ENCODE measurements at regions not wholly inside any gene's neighbourhood (a gene's known extent, or its start where the extent isn't known, plus 50 kb on each side); places are given as distances from the start of the nearest gene placed in this dataset.

- peak; percentile 65 for TF ChIP-seq CTCF (IDR thresholded peaks at IDR 0.05)
- no peak for TF ChIP-seq EZH2 (IDR thresholded peaks at IDR 0.05; ENCODE audit: borderline replicate concordance, insufficient read depth, low read depth, low read length, poor library complexity, severe bottlenecking)
These were observed 184.8 kb downstream of the CRLF2 start for GRCh38 chrX:1027680-1028079.
